ENCODE measurements at regions not wholly inside any gene's neighbourhood (a gene's known extent, or its start where the extent isn't known, plus 50 kb on each side); places are given as distances from the start of the nearest gene placed in this dataset.

DNA sequence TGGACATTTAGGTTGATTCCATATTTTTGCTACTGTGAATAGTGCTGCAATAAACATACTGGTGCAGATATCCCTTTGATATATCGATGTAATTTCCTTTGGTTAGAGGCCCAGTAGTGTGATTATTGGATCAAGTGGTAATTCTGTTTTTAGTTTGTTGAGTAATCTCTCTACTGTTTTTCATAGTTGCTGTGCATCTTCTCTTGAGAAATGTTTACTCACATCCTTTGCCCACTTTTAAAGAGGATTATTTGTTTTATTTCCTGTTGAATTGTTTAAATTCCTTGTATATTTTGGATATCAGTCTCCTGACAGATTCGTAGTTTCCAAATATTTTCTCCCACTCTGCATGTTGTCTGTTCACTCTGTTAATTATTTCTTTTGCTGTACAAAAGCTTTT lies 352.6 kb upstream of the TARS1 start:
- no peak for DNase-seq (ENCODE audit: low spot score)
- H3K9ac ChIP-seq (ENCODE audit: insufficient read depth, low read depth, low read length): no peak overlapping the region
- FAIRE-seq: no peak
- no peaks in the 10 kb centered on the region for H4K20me1 ChIP-seq (ENCODE audit: insufficient read depth, low read length)
- no peak overlapping the region for H3K4me2 ChIP-seq (ENCODE audit: low read depth, low read length)
- no peak overlapping the region for H2AFZ ChIP-seq (ENCODE audit: low read length)
- no peaks in the 10 kb centered on the region for H3K36me3 ChIP-seq (replicated peaks in 1 of 2; ENCODE audit: control insufficient read depth in 1 of 2, insufficient read depth in 2 of 2, low read length in 2 of 2)
- ATAC-seq: no peak
- H3K4me1 ChIP-seq (ENCODE audit: insufficient read depth, low read length): no peaks in the 10 kb centered on the region
- TF ChIP-seq SMC3 (IDR thresholded peaks at IDR 0.05; ENCODE audit: low read length) (no peak), ZSCAN31 (CRISPR knock-in tag; IDR thresholded peaks at IDR 0.05; ENCODE audit: low read depth) (no peak), GFI1 (CRISPR knock-in tag; IDR thresholded peaks at IDR 0.05; ENCODE audit: borderline replicate concordance) (no peak)
- H3K27ac ChIP-seq (ENCODE audit: extremely low read length, insufficient read depth, low read length): no peak overlapping the region
- in situ Hi-C loops (cut with HindIII; ENCODE audit: extremely low pct_ligation_motif_present, low pct_unique_long_range_greater_than_20kb) (no loop called here), intact Hi-C loops (cut with micrococcal nuclease; ENCODE audit: unreplicated experiment) (no loop called here)
- CTCF ChIA-PET (ENCODE audit: low intra/inter-chr PET ratio, low total read pairs): no interaction called here
- BruUV-seq (replicated peaks): no TSS peak
- H3K79me2 ChIP-seq (ENCODE audit: insufficient read depth, low read length): no peaks in the 10 kb centered on the region
- H3K27me3 ChIP-seq (ENCODE audit: control insufficient read depth in 1 of 2, insufficient read depth in 2 of 2, low read length in 2 of 2): no peaks in the 10 kb centered on the region
- 2% methylated on average over 2 of the region's 2 CpGs for WGBS (ENCODE audit: low lambda C conversion rate)
- H3K4me3 ChIP-seq (replicated peaks in 1 of 3; ENCODE audit: insufficient read depth in 1 of 3, low read depth in 2 of 3, low read length in 3 of 3): no peak overlapping the region
- POLR2A ChIA-PET: no interaction called here
- no peaks in the 10 kb centered on the region for H3K9me3 ChIP-seq (ENCODE audit: low read length)

DNA sequence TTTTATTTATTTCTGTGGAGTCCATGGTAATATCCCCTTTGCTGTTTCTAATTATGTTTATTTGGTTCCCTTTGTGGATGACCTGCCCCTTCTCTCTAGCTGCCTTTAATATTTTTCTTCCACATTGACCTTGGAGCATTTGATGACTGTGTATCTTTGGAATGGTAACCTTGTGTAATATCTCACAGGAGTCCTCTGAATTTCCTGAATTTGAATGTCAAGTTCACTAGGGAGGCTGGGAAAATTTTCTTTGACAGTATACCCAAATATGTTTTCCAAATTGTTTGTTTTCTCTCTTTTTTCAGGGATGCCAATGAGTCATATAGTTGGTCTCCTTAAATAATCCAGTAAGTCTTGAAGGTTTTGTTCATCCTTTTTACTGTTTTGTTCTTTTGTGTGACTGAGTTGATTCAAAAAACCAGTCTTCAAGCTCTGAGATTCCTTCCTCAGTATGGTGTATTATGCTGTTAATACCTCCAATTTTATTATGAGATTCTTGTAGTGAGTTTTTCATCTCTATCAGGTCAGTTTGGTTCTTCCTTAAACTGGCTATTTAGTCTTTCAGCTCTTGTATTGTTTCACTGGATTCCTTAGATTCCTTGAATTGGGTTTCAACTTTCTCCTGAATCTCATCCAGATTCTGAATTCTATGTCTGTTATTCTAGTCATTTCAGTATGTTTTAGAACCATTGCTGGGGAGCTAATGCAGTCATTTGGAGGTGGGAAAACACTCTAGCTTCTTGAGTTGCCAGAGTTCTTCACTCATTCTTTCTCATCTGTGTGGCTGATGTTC lies 349.0 kb upstream of the TARS1 start:
- no peak overlapping the region for H3K27ac ChIP-seq (ENCODE audit: extremely low read length, insufficient read depth, low read length)
- ChIA-PET CTCF (ENCODE audit: low intra/inter-chr PET ratio, low total read pairs) (no interaction called here), POLR2A (no interaction called here)
- no peak overlapping the region for H2AFZ ChIP-seq (ENCODE audit: low read length)
- intact Hi-C loops (cut with micrococcal nuclease; ENCODE audit: unreplicated experiment): no loop called here
- H3K27me3 ChIP-seq (ENCODE audit: control insufficient read depth in 1 of 2, insufficient read depth in 2 of 2, low read length in 2 of 2): no peaks in the 10 kb centered on the region
- BruUV-seq (replicated peaks): no TSS peak
- H3K9ac ChIP-seq (ENCODE audit: insufficient read depth, low read depth, low read length): no peak overlapping the region
- H3K4me3 ChIP-seq (replicated peaks in 1 of 3; ENCODE audit: insufficient read depth in 1 of 3, low read depth in 2 of 3, low read length in 3 of 3): no peak overlapping the region
- H3K4me1 ChIP-seq (ENCODE audit: insufficient read depth, low read length): no peaks in the 10 kb centered on the region
- H3K9me3 ChIP-seq (ENCODE audit: low read length): no peaks in the 10 kb centered on the region
- no peaks in the 10 kb centered on the region for H3K36me3 ChIP-seq (replicated peaks in 1 of 2; ENCODE audit: control insufficient read depth in 1 of 2, insufficient read depth in 2 of 2, low read length in 2 of 2)
- no peak for FAIRE-seq
- H4K20me1 ChIP-seq (ENCODE audit: insufficient read depth, low read length): no peaks in the 10 kb centered on the region
- no peaks in the 10 kb centered on the region for H3K79me2 ChIP-seq (ENCODE audit: insufficient read depth, low read length)
- no peak for DNase-seq (ENCODE audit: low spot score)
- no peak overlapping the region for H3K4me2 ChIP-seq (ENCODE audit: low read depth, low read length)
- in situ Hi-C loops (cut with HindIII; ENCODE audit: extremely low pct_ligation_motif_present, low pct_unique_long_range_greater_than_20kb): no loop called here
- ATAC-seq: no peak
- TF ChIP-seq ZNF766 (CRISPR knock-in tag; IDR thresholded peaks at IDR 0.05; ENCODE audit: borderline replicate concordance): no peak
- TF ChIP-seq, protein P1, sequence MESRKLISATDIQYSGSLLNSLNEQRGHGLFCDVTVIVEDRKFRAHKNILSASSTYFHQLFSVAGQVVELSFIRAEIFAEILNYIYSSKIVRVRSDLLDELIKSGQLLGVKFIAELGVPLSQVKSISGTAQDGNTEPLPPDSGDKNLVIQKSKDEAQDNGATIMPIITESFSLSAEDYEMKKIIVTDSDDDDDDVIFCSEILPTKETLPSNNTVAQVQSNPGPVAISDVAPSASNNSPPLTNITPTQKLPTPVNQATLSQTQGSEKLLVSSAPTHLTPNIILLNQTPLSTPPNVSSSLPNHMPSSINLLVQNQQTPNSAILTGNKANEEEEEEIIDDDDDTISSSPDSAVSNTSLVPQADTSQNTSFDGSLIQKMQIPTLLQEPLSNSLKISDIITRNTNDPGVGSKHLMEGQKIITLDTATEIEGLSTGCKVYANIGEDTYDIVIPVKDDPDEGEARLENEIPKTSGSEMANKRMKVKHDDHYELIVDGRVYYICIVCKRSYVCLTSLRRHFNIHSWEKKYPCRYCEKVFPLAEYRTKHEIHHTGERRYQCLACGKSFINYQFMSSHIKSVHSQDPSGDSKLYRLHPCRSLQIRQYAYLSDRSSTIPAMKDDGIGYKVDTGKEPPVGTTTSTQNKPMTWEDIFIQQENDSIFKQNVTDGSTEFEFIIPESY (CRISPR knock-in tag; IDR thresholded peaks at IDR 0.05): no peak
- TF ChIP-seq ZC3H4 (CRISPR knock-in tag; IDR thresholded peaks at IDR 0.05; ENCODE audit: borderline replicate concordance): no peak
- TF ChIP-seq HMG20B (CRISPR knock-in tag; conservative IDR thresholded peaks at IDR 0.05): no peak
- TF ChIP-seq DR1 (CRISPR knock-in tag; IDR thresholded peaks at IDR 0.05): no peak
- no peak for TF ChIP-seq PHF20 (CRISPR knock-in tag; IDR thresholded peaks at IDR 0.05)
- TF ChIP-seq ZNF639 (CRISPR knock-in tag; conservative IDR thresholded peaks at IDR 0.05): no peak
- TF ChIP-seq TBX2 (CRISPR knock-in tag; IDR thresholded peaks at IDR 0.05; ENCODE audit: borderline replicate concordance): no peak
- no peak for TF ChIP-seq ZNF567 (CRISPR knock-in tag; IDR thresholded peaks at IDR 0.05; ENCODE audit: borderline replicate concordance)
- no peak for TF ChIP-seq ZFP91 (CRISPR knock-in tag; IDR thresholded peaks at IDR 0.05; ENCODE audit: borderline replicate concordance)
